Natural killer cell (primary cell): ENCODE measurements at regions not wholly inside any gene's neighbourhood (a gene's known extent, or its start where the extent isn't known, plus 50 kb on each side); places are given as distances from the start of the nearest gene placed in this dataset.

Experiments used
- ATAC-seq, 3 donors: fragments of 150-1000 bp in 2 of 3; fragments of 200-7000 bp in 1 of 3; cut with Tn5 transposase; 1 replicate in 1 of 3; 2 replicates in 2 of 3; pipeline ENCODE4 v1.10.0; 2021; ENCODE audit warnings: mild to moderate bottlenecking in 2 of 3, moderate library complexity in 2 of 3
- DNase-seq, 2 donors: peaks; one replicate each; pipeline versions ENCODE4 v3.0.0 to v3.0.0-alpha.2; 2013 to 2021; ENCODE audit warnings: mixed read lengths in 1 of 2
- H3K27ac ChIP-seq: one replicate; pipeline ENCODE4 v1.5.1; 2013; ENCODE audit warnings: mild to moderate bottlenecking, low read length
- H3K27me3 ChIP-seq: one replicate; pipeline ENCODE4 v1.6.1; 2013; ENCODE audit warnings: low read length; ENCODE audit not compliant: control insufficient read depth, insufficient read depth
- H3K36me3 ChIP-seq: one replicate; pipeline ENCODE4 v1.6.1; 2013; ENCODE audit warnings: low read length; ENCODE audit not compliant: control insufficient read depth, insufficient read depth
- H3K4me1 ChIP-seq: one replicate; pipeline ENCODE4 v1.6.1; 2013; ENCODE audit warnings: low read length; ENCODE audit not compliant: control insufficient read depth, insufficient read depth
- H3K4me3 ChIP-seq: one replicate; pipeline ENCODE4 v1.5.1; 2013; ENCODE audit warnings: low read length
- H3K9me3 ChIP-seq: one replicate; pipeline ENCODE4 v1.6.1; 2013; ENCODE audit warnings: low read length; ENCODE audit not compliant: control insufficient read depth, insufficient read depth
- H3K27ac Mint-ChIP-seq, 2 donors: one replicate each; pipeline ENCODE4 v1.8.0; 2022; ENCODE audit warnings: mild to moderate bottlenecking in 2 of 2, mixed read lengths in 2 of 2, moderate library complexity in 1 of 2
- H3K27me3 Mint-ChIP-seq, 2 donors: one replicate each; pipeline ENCODE4 v1.8.0; 2022; ENCODE audit warnings: low read depth in 2 of 2, mixed read lengths in 2 of 2
- H3K36me3 Mint-ChIP-seq: one replicate; pipeline ENCODE4 v1.8.0; 2022; ENCODE audit warnings: mixed read lengths
- H3K4me1 Mint-ChIP-seq, 2 donors: one replicate each; pipeline ENCODE4 v1.8.0; 2022; ENCODE audit warnings: mixed read lengths in 2 of 2
- H3K4me3 Mint-ChIP-seq: one replicate; pipeline ENCODE4 v1.8.0; 2022; ENCODE audit warnings: mild to moderate bottlenecking, moderate library complexity, mixed read lengths
- H3K9me3 Mint-ChIP-seq, 2 donors: one replicate each; pipeline ENCODE4 v1.8.0; 2022; ENCODE audit warnings: mixed read lengths in 2 of 2
- CTCF ChIP-seq: fragments of 200-600 bp; IDR thresholded peaks from one replicate; pipeline ENCODE4 v1.8.0; 2022; ENCODE audit warnings: antibody characterized with exemption
- WGBS: methylation state at CpG from one replicate; pipeline ENCODE4 v1.1.7; 2013; ENCODE audit warnings: missing lambda C conversion rate; ENCODE audit not compliant: insufficient coverage; 5-methylcytosine and 5-hydroxymethylcytosine counted together
- intact Hi-C: fragments of 100-400 bp; cut with micrococcal nuclease; formaldehyde crosslinking; loops from one replicate; pipeline ENCODE4 v1.14.2; 2022

GRCh38 chr14:30317729-30318128, 241.2 kb upstream of the G2E3 start:
- DNase-seq (no peak), ATAC-seq (no peak)
- peaks cover 9 to 12% of the 10 kb centered on the region in 2 donors for H3K9me3 Mint-ChIP-seq
- H3K9me3 ChIP-seq: no peaks in the 10 kb centered on the region
- no peak for TF ChIP-seq CTCF
- H3K4me3 ChIP-seq: no peak overlapping the region
- H3K36me3 ChIP-seq: no peaks in the 10 kb centered on the region
- no peaks in the 10 kb centered on the region for H3K4me1 Mint-ChIP-seq
- H3K4me3 Mint-ChIP-seq: no peak overlapping the region
- intact Hi-C loops: no loop called here
- 67% methylated on average over 3 of the region's 4 CpGs for WGBS
- H3K4me1 ChIP-seq: no peaks in the 10 kb centered on the region
- no peak overlapping the region for H3K27ac ChIP-seq
- H3K27ac Mint-ChIP-seq: no peak overlapping the region
- no peaks in the 10 kb centered on the region for H3K27me3 ChIP-seq
- H3K36me3 Mint-ChIP-seq: no peaks in the 10 kb centered on the region
- no peaks in the 10 kb centered on the region for H3K27me3 Mint-ChIP-seq

GRCh38 chr14:30322819-30323218, 236.1 kb upstream of the G2E3 start:
- no peak for DNase-seq
- no peaks in the 10 kb centered on the region for H3K36me3 Mint-ChIP-seq
- H3K4me3 Mint-ChIP-seq: no peak overlapping the region
- H3K27ac Mint-ChIP-seq: no peak overlapping the region
- peaks cover 0 to 4% of the 10 kb centered on the region in 2 donors for H3K9me3 Mint-ChIP-seq
- no peaks in the 10 kb centered on the region for H3K27me3 Mint-ChIP-seq
- no peaks in the 10 kb centered on the region for H3K9me3 ChIP-seq
- H3K27ac ChIP-seq: no peak overlapping the region
- H3K4me1 Mint-ChIP-seq: no peaks in the 10 kb centered on the region
- intact Hi-C loops: no loop called here
- WGBS: 69% methylated on average over 1 of the region's 1 CpG
- H3K27me3 ChIP-seq: no peaks in the 10 kb centered on the region
- no peak for ATAC-seq
- no peak overlapping the region for H3K4me3 ChIP-seq
- TF ChIP-seq CTCF: no peak
- H3K4me1 ChIP-seq: no peaks in the 10 kb centered on the region
- no peaks in the 10 kb centered on the region for H3K36me3 ChIP-seq

- Mint-ChIP-seq H3K36me3 (no peaks in the 10 kb centered on the region), H3K4me1 (no peaks in the 10 kb centered on the region), H3K4me3 (no peak overlapping the region), H3K27me3 (no peaks in the 10 kb centered on the region), H3K27ac (no peak overlapping the region), H3K9me3 (peaks cover 9% of the 10 kb centered on the region in 2 donors)
- intact Hi-C loops: no loop called here
- no peak for TF ChIP-seq CTCF
- WGBS: 98% methylated on average over 5 of the region's 6 CpGs
- Histone ChIP-seq H3K36me3 (no peaks in the 10 kb centered on the region), H3K4me1 (no peaks in the 10 kb centered on the region), H3K27me3 (no peaks in the 10 kb centered on the region), H3K9me3 (no peaks in the 10 kb centered on the region), H3K4me3 (no peak overlapping the region), H3K27ac (no peak overlapping the region)
- DNase-seq (no peak), ATAC-seq (no peak)
Observed at GRCh38 chr14:30330033-30330432, 228.9 kb upstream of the G2E3 start.

GRCh38 chr14:30330445-30330844, 228.5 kb upstream of the G2E3 start:
- intact Hi-C loops: no loop called here
- Mint-ChIP-seq H3K36me3 (no peaks in the 10 kb centered on the region), H3K4me1 (no peaks in the 10 kb centered on the region), H3K27me3 (no peaks in the 10 kb centered on the region), H3K9me3 (peaks cover 9% of the 10 kb centered on the region in 2 donors), H3K4me3 (no peak overlapping the region), H3K27ac (no peak overlapping the region)
- no peak overlapping the region for H3K4me3 ChIP-seq
- ATAC-seq (no peak), DNase-seq (no peak)
- no peak for TF ChIP-seq CTCF
- no peaks in the 10 kb centered on the region for H3K27me3 ChIP-seq
- H3K36me3 ChIP-seq: no peaks in the 10 kb centered on the region
- H3K4me1 ChIP-seq: no peaks in the 10 kb centered on the region
- H3K9me3 ChIP-seq: no peaks in the 10 kb centered on the region
- no peak overlapping the region for H3K27ac ChIP-seq
